Activated CD8-positive, alpha-beta memory T cell treated with anti-CD3 and anti-CD28 coated beads for 36 hours (primary cell): ENCODE measurements at regions not wholly inside any gene's neighbourhood (a gene's known extent, or its start where the extent isn't known, plus 50 kb on each side); places are given as distances from the start of the nearest gene placed in this dataset.

Source experiments
- CTCF ChIA-PET: fragments of 350-600 bp; sonication (Branson Sonifier 250); formaldehyde crosslinking; loops from one replicate; lab custom pipeline; 2021; ENCODE audit warnings: antibody characterized with exemption; lab: Charles Lee
- POLR2A ChIA-PET: fragments of 350-600 bp; sonication (Branson Sonifier 250); formaldehyde crosslinking; loops from one replicate; lab custom pipeline; 2021; ENCODE audit warnings: antibody characterized with exemption; lab: Charles Lee

GRCh38 chr1:242747233-242747632, 222.7 kb upstream of the PLD5 start:
- POLR2A ChIA-PET: no interaction called here
- CTCF ChIA-PET: no interaction called here

GRCh38 chr1:242745079-242745478, 220.6 kb upstream of the PLD5 start:
- ChIA-PET POLR2A (no interaction called here), CTCF (no interaction called here)

GRCh38 chr1:242743983-242744780, 219.7 kb upstream of the PLD5 start:
- POLR2A ChIA-PET: no interaction called here
- CTCF ChIA-PET: no interaction called here

- POLR2A ChIA-PET: no interaction called here
- CTCF ChIA-PET: no interaction called here
Measured at GRCh38 chr1:242738702-242739645, 214.5 kb upstream of the PLD5 start.

GRCh38 chr1:242736611-242737010, 212.1 kb upstream of the PLD5 start:
- CTCF ChIA-PET: no interaction called here
- POLR2A ChIA-PET: no interaction called here

- CTCF ChIA-PET: no interaction called here
- POLR2A ChIA-PET: no interaction called here
Measured at GRCh38 chr1:242735323-242735722, 210.8 kb upstream of the PLD5 start.

- CTCF ChIA-PET: no interaction called here
- POLR2A ChIA-PET: no interaction called here
Measured at GRCh38 chr1:242731446-242731845, 206.9 kb upstream of the PLD5 start.

- ChIA-PET CTCF (interaction anchor here (0.6 kb wide), 1 partner anchor 183 kb away, joined by 4 read pairs; no protein-coding TSS in a partner anchor), POLR2A (no interaction called here)
Measured at GRCh38 chr1:242728696-242729095, 204.2 kb upstream of the PLD5 start.

- CTCF ChIA-PET: no interaction called here
- POLR2A ChIA-PET: no interaction called here
Measured at GRCh38 chr1:242723044-242723716, 198.7 kb upstream of the PLD5 start.

GRCh38 chr1:242718967-242719366, 194.5 kb upstream of the PLD5 start:
- POLR2A ChIA-PET: no interaction called here
- CTCF ChIA-PET: no interaction called here

- ChIA-PET CTCF (no interaction called here), POLR2A (no interaction called here)
Measured at GRCh38 chr1:242712248-242712647, 187.8 kb upstream of the PLD5 start.

- POLR2A ChIA-PET: no interaction called here
- CTCF ChIA-PET: no interaction called here
Measured at GRCh38 chr1:242710847-242711246, 186.3 kb upstream of the PLD5 start.

- CTCF ChIA-PET: no interaction called here
- POLR2A ChIA-PET: no interaction called here
Measured at GRCh38 chr1:242710286-242710685, 185.8 kb upstream of the PLD5 start.

GRCh38 chr1:242703467-242703866, 179.0 kb upstream of the PLD5 start:
- ChIA-PET CTCF (no interaction called here), POLR2A (no interaction called here)

GRCh38 chr1:242692988-242693387, 168.5 kb upstream of the PLD5 start:
- CTCF ChIA-PET: no interaction called here

GRCh38 chr1:242691610-242691945, 167.1 kb upstream of the PLD5 start:
- ChIA-PET POLR2A (no interaction called here), CTCF (no interaction called here)

More at GRCh38 chr1:242692988-242693387, 168.5 kb upstream of the PLD5 start:
- POLR2A ChIA-PET: no interaction called here

GRCh38 chr1:242690849-242691609, 166.5 kb upstream of the PLD5 start:
- CTCF ChIA-PET: no interaction called here
- POLR2A ChIA-PET: no interaction called here

GRCh38 chr1:242689378-242689777, 164.9 kb upstream of the PLD5 start:
- CTCF ChIA-PET: no interaction called here
- POLR2A ChIA-PET: no interaction called here

GRCh38 chr1:242674951-242675645, 150.6 kb upstream of the PLD5 start:
- ChIA-PET CTCF (no interaction called here), POLR2A (no interaction called here)
